AG09309 (cell line): ENCODE measurements at regions not wholly inside any gene's neighbourhood (a gene's known extent, or its start where the extent isn't known, plus 50 kb on each side); places are given as distances from the start of the nearest gene placed in this dataset.
A peak's percentile ranks its signal among the peaks of the same experiment; 100 is the strongest.

ENCODE experiments used
- DNase-seq: peaks from one replicate; pipeline ENCODE4 v3.0.0-alpha.2; 2010; ENCODE audit warnings: low read depth
- H3K4me3 ChIP-seq: 2 replicates; pipeline ENCODE4 v1.5.1; 2011; ENCODE audit warnings: mild to moderate bottlenecking, low read depth, low read length, moderate library complexity; ENCODE audit not compliant: control insufficient read depth
- CTCF ChIP-seq: IDR thresholded peaks from 2 replicates; pipeline ENCODE4 v1.5.1; 2011; ENCODE audit warnings: mild to moderate bottlenecking, low read depth, low read length, inconsistent platforms; ENCODE audit not compliant: insufficient read depth, control insufficient read depth; ENCODE audit errors: missing control alignments

- DNase-seq, result no peak
- H3K4me3 ChIP-seq, result no peak overlapping the region
- no peak for TF ChIP-seq CTCF
These were observed 335.5 kb upstream of the IGFBP7 start for GRCh38 chr4:57445686-57446085.

- DNase-seq, result no peak
- TF ChIP-seq CTCF, result no peak
- H3K4me3 ChIP-seq, result no peak overlapping the region
These were observed 334.5 kb upstream of the IGFBP7 start for GRCh38 chr4:57444671-57445070.

GRCh38 chr4:57443787-57444186, 333.6 kb upstream of the IGFBP7 start:
- no peak for DNase-seq
- H3K4me3 ChIP-seq, result no peak overlapping the region
- no peak for TF ChIP-seq CTCF

- no peak for TF ChIP-seq CTCF
- H3K4me3 ChIP-seq, result no peak overlapping the region
- no peak for DNase-seq
These were observed 333.1 kb upstream of the IGFBP7 start for GRCh38 chr4:57443308-57443707.

- no peak overlapping the region for H3K4me3 ChIP-seq
- no peak for DNase-seq
- peak; percentile 88 for TF ChIP-seq CTCF
These were observed 332.7 kb upstream of the IGFBP7 start for GRCh38 chr4:57442831-57443291.

- TF ChIP-seq CTCF, result no peak
- no peak for DNase-seq
- no peak overlapping the region for H3K4me3 ChIP-seq
These were observed 332.1 kb upstream of the IGFBP7 start for GRCh38 chr4:57442241-57442640.

GRCh38 chr4:57437649-57438048, 327.5 kb upstream of the IGFBP7 start:
- TF ChIP-seq CTCF, result no peak
- H3K4me3 ChIP-seq, result no peak overlapping the region
- no peak for DNase-seq
